IMR-90 (cell line): ENCODE measurements at regions not wholly inside any gene's neighbourhood (a gene's known extent, or its start where the extent isn't known, plus 50 kb on each side); places are given as distances from the start of the nearest gene placed in this dataset.

Experiments
- POLR2A ChIP-seq: IDR thresholded peaks from 2 replicates; pipeline ENCODE4 v1.6.1; 2012; ENCODE audit warnings: mild to moderate bottlenecking, low read depth, low read length
- RCOR1 ChIP-seq: IDR thresholded peaks from 2 replicates; pipeline ENCODE4 v1.6.1; 2012; ENCODE audit warnings: mild to moderate bottlenecking, low read length, improper control_type of control experiment; ENCODE audit not compliant: insufficient replicate concordance
- TF ChIP-seq, protein P1 (sequence below): conservative IDR thresholded peaks from 2 replicates; pipeline ENCODE4 v1.5.1; 2012; ENCODE audit warnings: mild to moderate bottlenecking, low read depth, low read length, improper control_type of control experiment

DNA sequence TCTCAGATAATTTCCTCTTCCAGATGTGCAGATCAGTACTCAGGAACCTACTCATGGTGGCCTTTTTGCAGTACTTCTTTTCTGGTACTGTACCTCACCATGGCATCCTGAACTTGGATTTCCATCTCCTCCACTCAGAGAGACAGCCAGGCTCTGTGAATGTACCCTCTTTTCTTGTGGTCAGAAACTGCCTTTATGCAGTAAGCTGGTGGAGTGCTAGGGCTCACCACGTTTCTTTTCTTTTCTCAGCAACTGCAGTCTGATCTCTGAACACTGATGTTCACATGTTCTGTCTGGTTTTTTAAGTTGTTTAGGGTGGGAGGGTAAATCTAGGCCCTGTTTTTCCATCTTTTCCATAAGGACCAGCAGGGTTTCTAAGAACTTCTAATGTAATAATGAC is 99.8 kb upstream of the NRXN3 start:
- no peak for TF ChIP-seq RCOR1
- no peak for TF ChIP-seq POLR2A
- TF ChIP-seq, protein P1, sequence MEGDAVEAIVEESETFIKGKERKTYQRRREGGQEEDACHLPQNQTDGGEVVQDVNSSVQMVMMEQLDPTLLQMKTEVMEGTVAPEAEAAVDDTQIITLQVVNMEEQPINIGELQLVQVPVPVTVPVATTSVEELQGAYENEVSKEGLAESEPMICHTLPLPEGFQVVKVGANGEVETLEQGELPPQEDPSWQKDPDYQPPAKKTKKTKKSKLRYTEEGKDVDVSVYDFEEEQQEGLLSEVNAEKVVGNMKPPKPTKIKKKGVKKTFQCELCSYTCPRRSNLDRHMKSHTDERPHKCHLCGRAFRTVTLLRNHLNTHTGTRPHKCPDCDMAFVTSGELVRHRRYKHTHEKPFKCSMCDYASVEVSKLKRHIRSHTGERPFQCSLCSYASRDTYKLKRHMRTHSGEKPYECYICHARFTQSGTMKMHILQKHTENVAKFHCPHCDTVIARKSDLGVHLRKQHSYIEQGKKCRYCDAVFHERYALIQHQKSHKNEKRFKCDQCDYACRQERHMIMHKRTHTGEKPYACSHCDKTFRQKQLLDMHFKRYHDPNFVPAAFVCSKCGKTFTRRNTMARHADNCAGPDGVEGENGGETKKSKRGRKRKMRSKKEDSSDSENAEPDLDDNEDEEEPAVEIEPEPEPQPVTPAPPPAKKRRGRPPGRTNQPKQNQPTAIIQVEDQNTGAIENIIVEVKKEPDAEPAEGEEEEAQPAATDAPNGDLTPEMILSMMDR, result no peak
